Stomach (tissue), 8 donors: ENCODE measurements at regions not wholly inside any gene's neighbourhood (a gene's known extent, or its start where the extent isn't known, plus 50 kb on each side); places are given as distances from the start of the nearest gene placed in this dataset.
A peak's percentile ranks its signal among the peaks of the same experiment; 100 is the strongest.

Experiments used
- DNase-seq, 2 donors: peaks; one replicate each; pipeline versions ENCODE4 v3.0.0 to v3.0.0-alpha.2; 2013 to 2019
- H3K27ac ChIP-seq, 5 donors: fragments of 200-600 bp in 4 of 5; sonication (generic) in 4 of 5; one replicate each; pipeline ENCODE4 v1.5.1; 2013 to 2019; ENCODE audit warnings: mild to moderate bottlenecking in 1 of 5, moderate library complexity in 1 of 5
- H3K27me3 ChIP-seq, 3 donors: fragments of 200-600 bp; sonication (generic); one replicate each; pipeline ENCODE4 v1.5.1; 2017 to 2019; ENCODE audit warnings: mixed run types in 1 of 3
- H3K36me3 ChIP-seq, 4 donors: fragments of 200-600 bp; sonication (generic); 1 replicate in 3 of 4; 2 replicates in 1 of 4; pipeline ENCODE4 v1.5.1; 2016 to 2019
- H3K4me1 ChIP-seq, 4 donors: fragments of 200-600 bp; sonication (generic); one replicate each; pipeline ENCODE4 v1.5.1; 2016 to 2019
- H3K4me3 ChIP-seq, 4 donors: fragments of 200-600 bp; sonication (generic) in 3 of 4; one replicate each; pipeline ENCODE4 v1.5.1; 2016 to 2019; ENCODE audit warnings: mild to moderate bottlenecking in 1 of 4
- H3K9me3 ChIP-seq, 4 donors: fragments of 200-600 bp; sonication (generic); one replicate each; pipeline ENCODE4 v1.5.1; 2016 to 2019
- EP300 ChIP-seq: sonication (generic); formaldehyde crosslinking; IDR thresholded peaks from one replicate; pipeline ENCODE4 v1.6.1; 2017; ENCODE audit warnings: antibody characterized with exemption
- POLR2A ChIP-seq, 4 donors: fragments of 450-650 bp; IDR thresholded peaks; one replicate each; pipeline ENCODE4 v1.6.1; 2016; ENCODE audit warnings: antibody characterized with exemption in 4 of 4, control low read depth in 2 of 4, mild to moderate bottlenecking in 1 of 4, moderate library complexity in 1 of 4
- POLR2AphosphoS5 ChIP-seq, 3 donors: sonication (generic); formaldehyde crosslinking; IDR thresholded peaks; one replicate each; pipeline ENCODE4 v1.6.1; 2016; ENCODE audit warnings: antibody characterized with exemption in 3 of 3
- WGBS, 5 donors: extraction: QIAGEN DNeasy Blood & Tissue Kit in 3 of 5; methylation state at CpG; one replicate each; pipeline versions ENCODE4 v1.1.5 to v1.1.7; 2013 to 2018; 5-methylcytosine and 5-hydroxymethylcytosine counted together
- intact Hi-C: fragments of 100-400 bp; cut with DNase I; formaldehyde crosslinking; loops from one replicate; pipeline ENCODE4 v1.15.1; 2023; ENCODE audit warnings: low total_unique reads
- TF ChIP-seq, protein P1 (sequence below), 7 experiments: fragments of 450-650 bp in 4 of 7; fragments of 200-600 bp in 3 of 7; sonication (generic) in 3 of 7; IDR thresholded peaks; one replicate each; pipeline ENCODE4 v1.5.1; 2016 to 2019; ENCODE audit warnings: antibody characterized with exemption in 7 of 7, control low read depth in 2 of 7, mild to moderate bottlenecking in 1 of 7
- donor health status: healthy with polysubstance abuse.
- donor health status: Bipolar disorder and iron deficiency.
- donor health status: healthy.

- TF ChIP-seq POLR2AphosphoS5 (IDR thresholded peaks at IDR 0.05) (no peak), EP300 (no peak), POLR2A (IDR thresholded peaks at IDR 0.05) (no peak)
- TF ChIP-seq, protein P1, sequence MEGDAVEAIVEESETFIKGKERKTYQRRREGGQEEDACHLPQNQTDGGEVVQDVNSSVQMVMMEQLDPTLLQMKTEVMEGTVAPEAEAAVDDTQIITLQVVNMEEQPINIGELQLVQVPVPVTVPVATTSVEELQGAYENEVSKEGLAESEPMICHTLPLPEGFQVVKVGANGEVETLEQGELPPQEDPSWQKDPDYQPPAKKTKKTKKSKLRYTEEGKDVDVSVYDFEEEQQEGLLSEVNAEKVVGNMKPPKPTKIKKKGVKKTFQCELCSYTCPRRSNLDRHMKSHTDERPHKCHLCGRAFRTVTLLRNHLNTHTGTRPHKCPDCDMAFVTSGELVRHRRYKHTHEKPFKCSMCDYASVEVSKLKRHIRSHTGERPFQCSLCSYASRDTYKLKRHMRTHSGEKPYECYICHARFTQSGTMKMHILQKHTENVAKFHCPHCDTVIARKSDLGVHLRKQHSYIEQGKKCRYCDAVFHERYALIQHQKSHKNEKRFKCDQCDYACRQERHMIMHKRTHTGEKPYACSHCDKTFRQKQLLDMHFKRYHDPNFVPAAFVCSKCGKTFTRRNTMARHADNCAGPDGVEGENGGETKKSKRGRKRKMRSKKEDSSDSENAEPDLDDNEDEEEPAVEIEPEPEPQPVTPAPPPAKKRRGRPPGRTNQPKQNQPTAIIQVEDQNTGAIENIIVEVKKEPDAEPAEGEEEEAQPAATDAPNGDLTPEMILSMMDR (IDR thresholded peaks at IDR 0.05), result no peak
- intact Hi-C loops, result no loop called here
- Histone ChIP-seq H3K27me3 (no peaks in the 10 kb centered on the region), H3K9me3 (no peaks in the 10 kb centered on the region), H3K4me1 (no peaks in the 10 kb centered on the region), H3K4me3 (no peak overlapping the region), H3K27ac (no peak overlapping the region), H3K36me3 (no peaks in the 10 kb centered on the region)
- DNase-seq, result no peak
- 29 to 54% (median 36%) methylated on average over 7 of the region's 7 CpGs for WGBS, 5 donors
These were observed 131.9 kb downstream of the EIF4E start for GRCh38 chr4:98796991-98797390.

GRCh38 chr4:98794565-98795205 is 134.2 kb downstream of the EIF4E start:
- Histone ChIP-seq H3K27me3 (no peaks in the 10 kb centered on the region), H3K4me1 (no peaks in the 10 kb centered on the region), H3K27ac (no peak overlapping the region), H3K36me3 (no peaks in the 10 kb centered on the region), H3K4me3 (no peak overlapping the region), H3K9me3 (no peaks in the 10 kb centered on the region)
- no peak for TF ChIP-seq EP300
- no peak for TF ChIP-seq POLR2AphosphoS5 (IDR thresholded peaks at IDR 0.05)
- no peak for TF ChIP-seq POLR2A (IDR thresholded peaks at IDR 0.05)
- TF ChIP-seq, protein P1 (IDR thresholded peaks at IDR 0.05), result no peak
- intact Hi-C loops, result no loop called here
- 81 to 91% (median 83%) methylated on average over 3 of the region's 3 CpGs for WGBS, 5 donors
- DNase-seq, result no peak

DNA sequence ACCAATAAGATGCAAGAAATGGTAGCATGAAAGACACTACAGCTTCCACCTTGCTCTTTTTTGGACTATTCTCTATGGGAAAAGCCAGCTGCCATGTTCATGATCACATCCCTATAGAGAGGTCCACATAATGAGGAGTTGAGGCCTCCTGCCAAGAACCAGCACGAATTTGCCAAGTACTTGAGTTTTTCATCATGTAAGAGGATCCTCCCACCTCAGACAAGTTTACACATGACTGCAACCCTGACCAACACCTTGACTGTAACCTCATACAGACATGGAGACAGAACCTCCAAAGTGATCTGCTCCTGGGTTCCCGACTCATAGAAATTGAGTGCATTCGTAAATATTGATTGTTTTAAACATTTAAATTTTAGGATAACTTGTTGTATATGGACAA is 135.2 kb upstream of the TSPAN5 start:
- H3K36me3 ChIP-seq, result no peaks in the 10 kb centered on the region
- no peaks in the 10 kb centered on the region for H3K9me3 ChIP-seq
- no peak overlapping the region for H3K4me3 ChIP-seq
- H3K27me3 ChIP-seq, result no peaks in the 10 kb centered on the region
- intact Hi-C loops, result no loop called here
- WGBS, 5 donors, result 74 to 92% (median 87%) methylated on average over 3 of the region's 3 CpGs
- no peak for DNase-seq
- H3K27ac ChIP-seq, result no peak overlapping the region
- H3K4me1 ChIP-seq, result no peaks in the 10 kb centered on the region
- TF ChIP-seq POLR2AphosphoS5 (IDR thresholded peaks at IDR 0.05) (no peak), EP300 (no peak), POLR2A (IDR thresholded peaks at IDR 0.05) (no peak)
- TF ChIP-seq, protein P1 (IDR thresholded peaks at IDR 0.05), result no peak

GRCh38 chr4:98786866-98787265 is 128.5 kb upstream of the TSPAN5 start:
- Histone ChIP-seq H3K36me3 (no peaks in the 10 kb centered on the region), H3K4me3 (no peak overlapping the region), H3K4me1 (no peaks in the 10 kb centered on the region), H3K9me3 (no peaks in the 10 kb centered on the region), H3K27ac (no peak overlapping the region), H3K27me3 (no peaks in the 10 kb centered on the region)
- intact Hi-C loops, result no loop called here
- 64 to 85% (median 72%) methylated on average over 6 of the region's 6 CpGs for WGBS, 5 donors
- DNase-seq, result no peak
- no peak for TF ChIP-seq POLR2AphosphoS5 (IDR thresholded peaks at IDR 0.05)
- TF ChIP-seq, protein P1 (IDR thresholded peaks at IDR 0.05), result peak in 1 of 7 experiments; percentile 6
